ENCODE measurements at regions not wholly inside any gene's neighbourhood (a gene's known extent, or its start where the extent isn't known, plus 50 kb on each side); places are given as distances from the start of the nearest gene placed in this dataset.

GRCh38 chr1:117782056-117782455, 147.4 kb downstream of the GDAP2 start:
- Histone ChIP-seq H3K36me3 (ENCODE audit: insufficient read depth, low read length) (no peaks in the 10 kb centered on the region), H3K9ac (ENCODE audit: low read depth, low read length) (no peak overlapping the region), H3K4me2 (ENCODE audit: insufficient read depth, low read length) (no peak overlapping the region), H3K4me1 (ENCODE audit: insufficient read depth, low read length) (peaks cover 10% of the 10 kb centered on the region), H3K9me3 (ENCODE audit: insufficient read depth, low read length, severe bottlenecking) (no peaks in the 10 kb centered on the region), H3K79me2 (ENCODE audit: insufficient read depth, low read length) (no peaks in the 10 kb centered on the region), H4K20me1 (ENCODE audit: insufficient read depth, low read length) (no peaks in the 10 kb centered on the region), H3K27me3 (ENCODE audit: insufficient read depth, low read length, poor library complexity) (no peaks in the 10 kb centered on the region), H3K27ac (ENCODE audit: low read length) (no peak overlapping the region), H2AFZ (ENCODE audit: low read depth, low read length) (no peak overlapping the region), H3K4me3 (ENCODE audit: low read depth in 1 of 2, low read length in 2 of 2) (no peak overlapping the region)
- TF ChIP-seq CTCF (IDR thresholded peaks at IDR 0.05; ENCODE audit: borderline replicate concordance, extremely low read depth, low read length, poor library complexity, severe bottlenecking) (no peak), EZH2 (IDR thresholded peaks at IDR 0.05; ENCODE audit: borderline replicate concordance, low read depth, low read length, severe bottlenecking) (no peak)
- DNase-seq, result no peak
- no peak for ATAC-seq (ENCODE audit: insufficient read depth, low read depth)

GRCh38 chr1:117783606-117784396, 145.6 kb downstream of the GDAP2 start:
- H3K4me3 ChIP-seq (ENCODE audit: low read depth in 1 of 2, low read length in 2 of 2), result no peak overlapping the region
- H4K20me1 ChIP-seq (ENCODE audit: insufficient read depth, low read length), result no peaks in the 10 kb centered on the region
- no peaks in the 10 kb centered on the region for H3K36me3 ChIP-seq (ENCODE audit: insufficient read depth, low read length)
- TF ChIP-seq CTCF (IDR thresholded peaks at IDR 0.05; ENCODE audit: borderline replicate concordance, extremely low read depth, low read length, poor library complexity, severe bottlenecking), result no peak
- TF ChIP-seq EZH2 (IDR thresholded peaks at IDR 0.05; ENCODE audit: borderline replicate concordance, low read depth, low read length, severe bottlenecking), result no peak
- H3K9me3 ChIP-seq (ENCODE audit: insufficient read depth, low read length, severe bottlenecking), result no peaks in the 10 kb centered on the region
- H3K27me3 ChIP-seq (ENCODE audit: insufficient read depth, low read length, poor library complexity), result no peaks in the 10 kb centered on the region
- H3K27ac ChIP-seq (ENCODE audit: low read length), result no peak overlapping the region
- H3K4me2 ChIP-seq (ENCODE audit: insufficient read depth, low read length), result no peak overlapping the region
- DNase-seq, result no peak
- no peak for ATAC-seq (ENCODE audit: insufficient read depth, low read depth)
- H2AFZ ChIP-seq (ENCODE audit: low read depth, low read length), result peak overlapping the region; percentile 69
- peaks cover 10% of the 10 kb centered on the region for H3K4me1 ChIP-seq (ENCODE audit: insufficient read depth, low read length)
- no peaks in the 10 kb centered on the region for H3K79me2 ChIP-seq (ENCODE audit: insufficient read depth, low read length)
- no peak overlapping the region for H3K9ac ChIP-seq (ENCODE audit: low read depth, low read length)

- Histone ChIP-seq H3K79me2 (ENCODE audit: insufficient read depth, low read length) (no peaks in the 10 kb centered on the region), H3K9ac (ENCODE audit: low read depth, low read length) (no peak overlapping the region), H3K4me2 (ENCODE audit: insufficient read depth, low read length) (no peak overlapping the region), H3K4me1 (ENCODE audit: insufficient read depth, low read length) (peaks cover 10% of the 10 kb centered on the region), H3K9me3 (ENCODE audit: insufficient read depth, low read length, severe bottlenecking) (no peaks in the 10 kb centered on the region), H4K20me1 (ENCODE audit: insufficient read depth, low read length) (no peaks in the 10 kb centered on the region), H2AFZ (ENCODE audit: low read depth, low read length) (no peak overlapping the region), H3K4me3 (ENCODE audit: low read depth in 1 of 2, low read length in 2 of 2) (no peak overlapping the region), H3K36me3 (ENCODE audit: insufficient read depth, low read length) (no peaks in the 10 kb centered on the region), H3K27me3 (ENCODE audit: insufficient read depth, low read length, poor library complexity) (no peaks in the 10 kb centered on the region), H3K27ac (ENCODE audit: low read length) (no peak overlapping the region)
- TF ChIP-seq CTCF (IDR thresholded peaks at IDR 0.05; ENCODE audit: borderline replicate concordance, extremely low read depth, low read length, poor library complexity, severe bottlenecking) (no peak), EZH2 (IDR thresholded peaks at IDR 0.05; ENCODE audit: borderline replicate concordance, low read depth, low read length, severe bottlenecking) (no peak)
- ATAC-seq (ENCODE audit: insufficient read depth, low read depth) (no peak), DNase-seq (no peak)
These were observed 141.4 kb downstream of the GDAP2 start for GRCh38 chr1:117788014-117788413.

Measured in DND-41 (cell line).